H9 (cell line): ENCODE measurements at regions not wholly inside any gene's neighbourhood (a gene's known extent, or its start where the extent isn't known, plus 50 kb on each side); places are given as distances from the start of the nearest gene placed in this dataset.

ENCODE experiments used
- DNase-seq: peaks from one replicate; pipeline ENCODE4 v3.0.0-alpha.2; 2017
- H2AFZ ChIP-seq: one replicate; pipeline ENCODE4 v1.6.1; 2013; ENCODE audit warnings: mild to moderate bottlenecking, low read length, control low read depth, moderate library complexity
- H2AK5ac ChIP-seq: 2 replicates; pipeline ENCODE4 v1.6.1; 2013; ENCODE audit warnings: low read length, control low read depth, mixed read lengths; ENCODE audit not compliant: insufficient read length
- H2BK120ac ChIP-seq: one replicate; pipeline ENCODE4 v1.6.1; 2013; ENCODE audit warnings: low read depth, mild to moderate bottlenecking, low read length, control low read depth, inconsistent platforms; ENCODE audit not compliant: poor library complexity, severe bottlenecking
- H2BK12ac ChIP-seq: 2 replicates; pipeline ENCODE4 v1.6.1; 2013; ENCODE audit warnings: low read length, control low read depth, mixed read lengths, low read depth; ENCODE audit not compliant: insufficient read length
- H2BK15ac ChIP-seq: 2 replicates; pipeline ENCODE4 v1.6.1; 2013; ENCODE audit warnings: low read depth, low read length, control low read depth
- H2BK20ac ChIP-seq: one replicate; pipeline ENCODE4 v1.6.1; 2013; ENCODE audit warnings: low read depth, mild to moderate bottlenecking, low read length, control low read depth, inconsistent platforms; ENCODE audit not compliant: poor library complexity, severe bottlenecking
- H2BK5ac ChIP-seq: 2 replicates; pipeline ENCODE4 v1.6.1; 2013; ENCODE audit warnings: low read length, control low read depth, mixed read lengths; ENCODE audit not compliant: insufficient read length
- H3K14ac ChIP-seq: 2 replicates; pipeline ENCODE4 v1.6.1; 2013; ENCODE audit warnings: low read length, control low read depth; ENCODE audit not compliant: insufficient read depth
- H3K18ac ChIP-seq: 2 replicates; pipeline ENCODE4 v1.6.1; 2013; ENCODE audit warnings: low read depth, mild to moderate bottlenecking, mixed read lengths, low read length, control low read depth; ENCODE audit not compliant: insufficient read length
- H3K23ac ChIP-seq: 2 replicates; pipeline ENCODE4 v1.6.1; 2013; ENCODE audit warnings: low read length, control low read depth, mixed read lengths, low read depth; ENCODE audit not compliant: insufficient read length
- H3K23me2 ChIP-seq: 2 replicates; pipeline ENCODE4 v1.6.1; 2013; ENCODE audit warnings: low read depth, mild to moderate bottlenecking, mixed read lengths, low read length, control low read depth; ENCODE audit not compliant: insufficient read length, poor library complexity, severe bottlenecking
- H3K27ac ChIP-seq: 2 replicates; pipeline ENCODE4 v1.5.1; 2013; ENCODE audit warnings: low read length, control low read depth, mixed read lengths, low read depth; ENCODE audit not compliant: insufficient read length
- H3K27me3 ChIP-seq: 2 replicates; pipeline ENCODE4 v1.6.1; 2013; ENCODE audit warnings: low read length, control low read depth, inconsistent platforms; ENCODE audit not compliant: insufficient read depth
- H3K4ac ChIP-seq: 2 replicates; pipeline ENCODE4 v1.6.1; 2013; ENCODE audit warnings: low read depth, mild to moderate bottlenecking, control low read depth, inconsistent platforms, low read length, moderate library complexity
- H3K4me1 ChIP-seq: 2 replicates; pipeline ENCODE4 v1.6.1; 2013; ENCODE audit warnings: low read length, control low read depth, inconsistent platforms; ENCODE audit not compliant: insufficient read depth
- H3K4me2 ChIP-seq: 2 replicates; pipeline ENCODE4 v1.6.1; 2013; ENCODE audit warnings: low read length, control low read depth, mixed read lengths; ENCODE audit not compliant: insufficient read length, insufficient read depth
- H3K56ac ChIP-seq: 2 replicates; pipeline ENCODE4 v1.6.1; 2013; ENCODE audit warnings: low read depth, mild to moderate bottlenecking, mixed read lengths, low read length, control low read depth; ENCODE audit not compliant: insufficient read length
- H3K79me1 ChIP-seq: 2 replicates; pipeline ENCODE4 v1.6.1; 2013; ENCODE audit warnings: low read depth, mild to moderate bottlenecking, moderate library complexity, low read length, control low read depth, inconsistent platforms; ENCODE audit not compliant: insufficient read depth, poor library complexity, severe bottlenecking
- H3K79me2 ChIP-seq: 2 replicates; pipeline ENCODE4 v1.6.1; 2013; ENCODE audit warnings: low read length, control low read depth, inconsistent platforms; ENCODE audit not compliant: insufficient read depth
- H3K9ac ChIP-seq: 2 replicates; pipeline ENCODE4 v1.6.1; 2013; ENCODE audit warnings: low read length, control low read depth, mixed read lengths; ENCODE audit not compliant: insufficient read length; ENCODE audit errors: extremely low read depth
- H3K9me3 ChIP-seq: one replicate; pipeline ENCODE4 v1.6.1; 2013; ENCODE audit warnings: low read depth, low read length, inconsistent platforms; ENCODE audit not compliant: control insufficient read depth
- H3T11ph ChIP-seq: one replicate; pipeline ENCODE4 v1.6.1; 2013; ENCODE audit warnings: mild to moderate bottlenecking, low read length, control low read depth, inconsistent platforms
- H4K20me1 ChIP-seq: one replicate; pipeline ENCODE4 v1.6.1; 2013; ENCODE audit not compliant: control insufficient read depth, insufficient read length, insufficient read depth
- H4K5ac ChIP-seq: 2 replicates; pipeline ENCODE4 v1.6.1; 2013; ENCODE audit warnings: low read depth, mild to moderate bottlenecking, mixed read lengths, low read length, control low read depth; ENCODE audit not compliant: insufficient read length
- H4K8ac ChIP-seq: replicated peaks from 2 replicates; pipeline ENCODE4 v1.6.1; 2013; ENCODE audit warnings: low read length, control low read depth, mixed read lengths, low read depth; ENCODE audit not compliant: insufficient read length
- H4K91ac ChIP-seq: 2 replicates; pipeline ENCODE4 v1.6.1; 2013; ENCODE audit warnings: low read depth, mild to moderate bottlenecking, moderate library complexity, mixed read lengths, low read length, control low read depth; ENCODE audit not compliant: insufficient read length
- H3K27ac Mint-ChIP-seq, 3 experiments: 2 replicates in 2 of 3; 3 replicates in 1 of 3; pipeline ENCODE4 v1.8.0; 2020 to 2021; ENCODE audit warnings: mixed read lengths in 3 of 3, mild to moderate bottlenecking in 1 of 3, moderate library complexity in 1 of 3
- H3K27me3 Mint-ChIP-seq: 2 replicates; pipeline ENCODE4 v1.8.0; 2021; ENCODE audit warnings: low read depth, mild to moderate bottlenecking, moderate library complexity, mixed read lengths
- H3K36me3 Mint-ChIP-seq, 3 experiments: 2 replicates in 2 of 3; 3 replicates in 1 of 3; pipeline ENCODE4 v1.8.0; 2020 to 2021; ENCODE audit warnings: low read depth in 3 of 3, mixed read lengths in 3 of 3; ENCODE audit not compliant: insufficient read depth in 1 of 3
- H3K4me1 Mint-ChIP-seq, 2 experiments: 2 replicates each; pipeline ENCODE4 v1.8.0; 2020; ENCODE audit warnings: mixed read lengths in 2 of 2
- H3K4me3 Mint-ChIP-seq, 2 experiments: 2 replicates in 1 of 2; 3 replicates in 1 of 2; pipeline ENCODE4 v1.8.0; 2020 to 2021; ENCODE audit warnings: mild to moderate bottlenecking in 2 of 2, mixed read lengths in 2 of 2, moderate library complexity in 1 of 2
- H3K9me3 Mint-ChIP-seq, 2 experiments: 2 replicates in 1 of 2; 3 replicates in 1 of 2; pipeline ENCODE4 v1.8.0; 2020; ENCODE audit warnings: mild to moderate bottlenecking in 2 of 2, mixed read lengths in 2 of 2, moderate library complexity in 1 of 2
- WGBS: extraction: QIAGEN DNeasy Blood & Tissue Kit; methylation state at CpG from one replicate; pipeline ENCODE4 v1.1.7; 2013; ENCODE audit warnings: missing lambda C conversion rate, low lambda C conversion rate, mixed read lengths; ENCODE audit not compliant: insufficient read length; ENCODE audit errors: extremely low coverage; 5-methylcytosine and 5-hydroxymethylcytosine counted together
- TF ChIP-seq, protein P1 (sequence below): fragments of 200-600 bp; sonication (generic); conservative IDR thresholded peaks from 3 replicates; pipeline ENCODE4 v1.8.0; 2021; ENCODE audit warnings: antibody characterized with exemption, mild to moderate bottlenecking

- no peak overlapping the region for H3T11ph ChIP-seq
- H3K9me3 ChIP-seq = no peaks in the 10 kb centered on the region
- H3K79me2 ChIP-seq = no peaks in the 10 kb centered on the region
- WGBS = no CpG with 5 or more reads among the region's 5 CpGs
- TF ChIP-seq, protein P1, sequence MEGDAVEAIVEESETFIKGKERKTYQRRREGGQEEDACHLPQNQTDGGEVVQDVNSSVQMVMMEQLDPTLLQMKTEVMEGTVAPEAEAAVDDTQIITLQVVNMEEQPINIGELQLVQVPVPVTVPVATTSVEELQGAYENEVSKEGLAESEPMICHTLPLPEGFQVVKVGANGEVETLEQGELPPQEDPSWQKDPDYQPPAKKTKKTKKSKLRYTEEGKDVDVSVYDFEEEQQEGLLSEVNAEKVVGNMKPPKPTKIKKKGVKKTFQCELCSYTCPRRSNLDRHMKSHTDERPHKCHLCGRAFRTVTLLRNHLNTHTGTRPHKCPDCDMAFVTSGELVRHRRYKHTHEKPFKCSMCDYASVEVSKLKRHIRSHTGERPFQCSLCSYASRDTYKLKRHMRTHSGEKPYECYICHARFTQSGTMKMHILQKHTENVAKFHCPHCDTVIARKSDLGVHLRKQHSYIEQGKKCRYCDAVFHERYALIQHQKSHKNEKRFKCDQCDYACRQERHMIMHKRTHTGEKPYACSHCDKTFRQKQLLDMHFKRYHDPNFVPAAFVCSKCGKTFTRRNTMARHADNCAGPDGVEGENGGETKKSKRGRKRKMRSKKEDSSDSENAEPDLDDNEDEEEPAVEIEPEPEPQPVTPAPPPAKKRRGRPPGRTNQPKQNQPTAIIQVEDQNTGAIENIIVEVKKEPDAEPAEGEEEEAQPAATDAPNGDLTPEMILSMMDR = no peak
- no peak overlapping the region for H3K4me2 ChIP-seq
- no peak overlapping the region for H2BK20ac ChIP-seq
- Mint-ChIP-seq H3K4me1 (peaks cover 4 to 11% of the 10 kb centered on the region in 2 experiments; a peak in 3 of 4 replicates), H3K27ac (no peak overlapping the region), H3K36me3 (no peaks in the 10 kb centered on the region; a peak in 2 of 7 replicates), H3K9me3 (no peaks in the 10 kb centered on the region; a peak in 1 of 5 replicates), H3K4me3 (no peak overlapping the region), H3K27me3 (no peaks in the 10 kb centered on the region; the same call in 1 of the 2 replicates)
- H2AK5ac ChIP-seq = no peak overlapping the region
- H3K9ac ChIP-seq = no peak overlapping the region
- no peak overlapping the region for H4K5ac ChIP-seq
- no peak overlapping the region for H2BK15ac ChIP-seq
- H3K4me1 ChIP-seq = no peaks in the 10 kb centered on the region; the same call in 1 of the 2 replicates
- no peak overlapping the region for H2BK120ac ChIP-seq
- H4K91ac ChIP-seq = no peak overlapping the region
- no peak overlapping the region for H3K27ac ChIP-seq
- H3K56ac ChIP-seq = no peak overlapping the region
- H3K4ac ChIP-seq = no peak overlapping the region
- no peak overlapping the region for H3K23ac ChIP-seq
- H2BK12ac ChIP-seq = no peak overlapping the region
- no peak for DNase-seq
- H3K18ac ChIP-seq = no peak overlapping the region
- no peaks in the 10 kb centered on the region for H4K20me1 ChIP-seq
- H3K27me3 ChIP-seq = no peaks in the 10 kb centered on the region
- H3K23me2 ChIP-seq = no peaks in the 10 kb centered on the region
- no peak overlapping the region for H3K14ac ChIP-seq
- no peaks in the 10 kb centered on the region for H3K79me1 ChIP-seq
- H2BK5ac ChIP-seq = no peak overlapping the region
- H2AFZ ChIP-seq = no peak overlapping the region
- H4K8ac ChIP-seq = no peak overlapping the region
These were observed 301.1 kb downstream of the PTPRC start for GRCh38 chr1:198939956-198940355.
